IMR-90 (cell line): ENCODE measurements at regions not wholly inside any gene's neighbourhood (a gene's known extent, or its start where the extent isn't known, plus 50 kb on each side); places are given as distances from the start of the nearest gene placed in this dataset.

Source experiments
- ATAC-seq: fragments of 200-7000 bp; cut with Tn5 transposase; 2 replicates; pipeline ENCODE4 v1.9.1; 2020; ENCODE audit warnings: low read depth, mild to moderate bottlenecking, moderate library complexity
- BruUV-seq: library from RNA; stranded (reverse); fragments of 400-500 nt; replicated peaks from 2 replicates; lab custom pipeline; 2021; lab: Mats Ljungman, UMichigan
- CTCF ChIA-PET: fragments of 300-600 bp; formaldehyde crosslinking; extraction: SDS; loops from one replicate; lab custom pipeline; 2021; ENCODE audit warnings: antibody characterized with exemption; lab: Yijun Ruan, JAX
- POLR2A ChIA-PET: fragments of 300-600 bp; sonication (Branson Sonifier 250); formaldehyde crosslinking; loops from one replicate; lab custom pipeline; 2022; ENCODE audit warnings: antibody characterized with exemption; ENCODE audit not compliant: unreplicated experiment; lab: Charles Lee
- DNase-seq: peaks from one replicate; pipeline ENCODE4 v3.0.0; 2013
- H2AFZ ChIP-seq: replicated peaks from 2 replicates; pipeline ENCODE3; 2013; ENCODE audit warnings: low read length, mild to moderate bottlenecking; ENCODE audit not compliant: poor library complexity
- H2AK5ac ChIP-seq: 2 replicates; pipeline ENCODE4 v1.6.1; 2013; ENCODE audit warnings: low read depth, low read length, inconsistent platforms
- H2AK9ac ChIP-seq: replicated peaks from 2 replicates; pipeline ENCODE3; 2013; ENCODE audit warnings: mild to moderate bottlenecking, low read depth, low read length, moderate library complexity; ENCODE audit not compliant: poor library complexity
- H2BK120ac ChIP-seq: 2 replicates; pipeline ENCODE4 v1.6.1; 2013; ENCODE audit warnings: low read depth, low read length, inconsistent platforms
- H2BK15ac ChIP-seq: 3 replicates; pipeline ENCODE4 v1.6.1; 2013; ENCODE audit warnings: low read depth, low read length, inconsistent platforms
- H2BK20ac ChIP-seq: 2 replicates; pipeline ENCODE4 v1.6.1; 2013; ENCODE audit warnings: low read depth, mild to moderate bottlenecking, inconsistent platforms, low read length, moderate library complexity
- H2BK5ac ChIP-seq: 2 replicates; pipeline ENCODE4 v1.6.1; 2013; ENCODE audit warnings: mild to moderate bottlenecking, low read depth, low read length, inconsistent platforms; ENCODE audit not compliant: poor library complexity, severe bottlenecking
- H3K14ac ChIP-seq: replicated peaks from 2 replicates; pipeline ENCODE4 v1.6.1; 2013; ENCODE audit warnings: low read depth, low read length, inconsistent platforms
- H3K18ac ChIP-seq: 2 replicates; pipeline ENCODE4 v1.6.1; 2013; ENCODE audit warnings: low read depth, low read length, control low read depth
- H3K23ac ChIP-seq: 2 replicates; pipeline ENCODE4 v1.6.1; 2013; ENCODE audit warnings: low read depth, low read length, inconsistent platforms
- H3K27ac ChIP-seq: 2 replicates; pipeline ENCODE4 v1.5.1; 2013; ENCODE audit warnings: mild to moderate bottlenecking, control low read depth, low read length; ENCODE audit not compliant: insufficient read depth
- H3K27me3 ChIP-seq: 2 replicates; pipeline ENCODE4 v1.6.1; 2013; ENCODE audit warnings: low read length; ENCODE audit not compliant: control insufficient read depth, insufficient read depth
- H3K36me3 ChIP-seq: 2 replicates; pipeline ENCODE4 v1.6.1; 2013; ENCODE audit warnings: low read length, mixed read lengths; ENCODE audit not compliant: control insufficient read depth, insufficient read depth
- H3K4ac ChIP-seq: 2 replicates; pipeline ENCODE4 v1.6.1; 2013; ENCODE audit warnings: low read depth, low read length, inconsistent platforms
- H3K4me1 ChIP-seq: 2 replicates; pipeline ENCODE4 v1.6.1; 2013; ENCODE audit warnings: low read length, mixed read lengths; ENCODE audit not compliant: control insufficient read depth, insufficient read depth
- H3K4me2 ChIP-seq: 2 replicates; pipeline ENCODE4 v1.6.1; 2013; ENCODE audit warnings: low read depth, mild to moderate bottlenecking, control low read depth, low read length, moderate library complexity
- H3K4me3 ChIP-seq: 2 replicates; pipeline ENCODE4 v1.5.1; 2013; ENCODE audit warnings: low read depth, mild to moderate bottlenecking, control low read depth, low read length, moderate library complexity; ENCODE audit not compliant: insufficient read depth
- H3K56ac ChIP-seq: 2 replicates; pipeline ENCODE4 v1.6.1; 2013; ENCODE audit warnings: low read length, inconsistent platforms; ENCODE audit not compliant: insufficient read depth; ENCODE audit errors: extremely low read depth
- H3K79me1 ChIP-seq, 2 experiments: 2 replicates each; pipeline ENCODE4 v1.6.1; 2013; ENCODE audit warnings: low read length in 2 of 2, inconsistent platforms in 1 of 2, low read depth in 1 of 2
- H3K9ac ChIP-seq: 2 replicates; pipeline ENCODE4 v1.6.1; 2013; ENCODE audit warnings: low read depth, low read length, control low read depth
- H3K9me1 ChIP-seq: 2 replicates; pipeline ENCODE4 v1.6.1; 2013; ENCODE audit warnings: low read length, inconsistent platforms; ENCODE audit not compliant: insufficient read depth
- H3K9me3 ChIP-seq: 2 replicates; pipeline ENCODE4 v1.6.1; 2013; ENCODE audit warnings: low read length; ENCODE audit not compliant: control insufficient read depth, insufficient read depth
- H4K20me1 ChIP-seq: 2 replicates; pipeline ENCODE4 v1.6.1; 2013; ENCODE audit warnings: low read length, inconsistent platforms; ENCODE audit not compliant: insufficient read depth
- H4K5ac ChIP-seq: 2 replicates; pipeline ENCODE4 v1.6.1; 2013; ENCODE audit warnings: mild to moderate bottlenecking, low read depth, low read length, control low read depth
- H4K8ac ChIP-seq, 2 experiments: 2 replicates each; pipeline ENCODE4 v1.6.1; 2013; ENCODE audit warnings: low read depth in 2 of 2, low read length in 2 of 2, control low read depth in 1 of 2, inconsistent platforms in 1 of 2
- H4K91ac ChIP-seq: 2 replicates; pipeline ENCODE4 v1.6.1; 2013; ENCODE audit warnings: low read depth, low read length, inconsistent platforms; ENCODE audit not compliant: insufficient read depth
- CEBPB ChIP-seq: IDR thresholded peaks from 2 replicates; pipeline ENCODE4 v1.6.1; 2012; ENCODE audit warnings: low read depth, low read length, improper control_type of control experiment
- CTCF ChIP-seq: conservative IDR thresholded peaks from 2 replicates; pipeline ENCODE4 v1.5.1; 2012; ENCODE audit warnings: mild to moderate bottlenecking, low read depth, low read length, improper control_type of control experiment
- FOS ChIP-seq: fragments of 150-350 bp; IDR thresholded peaks from 2 replicates; pipeline ENCODE4 v1.6.1; 2016; ENCODE audit warnings: low read depth, low read length
- MXI1 ChIP-seq: IDR thresholded peaks from 2 replicates; pipeline ENCODE4 v1.6.1; 2012; ENCODE audit warnings: low read depth, mild to moderate bottlenecking, low read length, moderate library complexity, borderline replicate concordance
- POLR2A ChIP-seq: IDR thresholded peaks from 2 replicates; pipeline ENCODE4 v1.6.1; 2012; ENCODE audit warnings: mild to moderate bottlenecking, low read depth, low read length
- SMC3 ChIP-seq: fragments of 150-350 bp; IDR thresholded peaks from 2 replicates; pipeline ENCODE4 v1.6.1; 2016; ENCODE audit warnings: low read depth, mild to moderate bottlenecking, antibody characterized with exemption, low read length, moderate library complexity
- dilution Hi-C: fragments of 300-500 bp; cut with HindIII; formaldehyde crosslinking; loops from one replicate; pipeline ENCODE4 v1.14.3; 2018; ENCODE audit warnings: low sequenced_read_pairs; ENCODE audit not compliant: unreplicated experiment
- in situ Hi-C: fragments of 300-500 bp; cut with MboI; formaldehyde crosslinking; loops from 3 replicates; pipeline ENCODE4 v1.14.3; 2019; ENCODE audit warnings: low sequenced_read_pairs, inconsistent platforms, mixed read lengths
- intact Hi-C: fragments of 100-400 bp; cut with micrococcal nuclease; formaldehyde crosslinking; loops from 2 replicates; pipeline ENCODE4 v1.10.0; 2022

- peak; percentile 44; the same call in 1 of the 2 replicates for ATAC-seq
- no peaks in the 10 kb centered on the region for H3K79me1 ChIP-seq
- no peaks in the 10 kb centered on the region for H3K9me1 ChIP-seq
- BruUV-seq, result no TSS peak
- in situ Hi-C loops, result no loop called here
- no peak overlapping the region for H2AK5ac ChIP-seq
- no peak overlapping the region for H2AFZ ChIP-seq
- POLR2A ChIA-PET, result no interaction called here
- no peak overlapping the region for H3K14ac ChIP-seq
- H4K20me1 ChIP-seq, result no peaks in the 10 kb centered on the region
- H4K8ac ChIP-seq, result no peak overlapping the region
- no peaks in the 10 kb centered on the region for H3K36me3 ChIP-seq
- H3K4me2 ChIP-seq, result no peak overlapping the region
- H3K56ac ChIP-seq, result no peak overlapping the region
- H2BK15ac ChIP-seq, result no peak overlapping the region
- no peak overlapping the region for H3K4ac ChIP-seq
- no peaks in the 10 kb centered on the region for H3K9me3 ChIP-seq
- no peak overlapping the region for H2BK120ac ChIP-seq
- no peak overlapping the region for H3K4me3 ChIP-seq
- no peaks in the 10 kb centered on the region for H3K4me1 ChIP-seq
- H3K9ac ChIP-seq, result no peak overlapping the region
- H3K18ac ChIP-seq, result no peak overlapping the region
- dilution Hi-C loops, result no loop called here
- no peak overlapping the region for H3K23ac ChIP-seq
- DNase-seq, result peak; percentile 8
- no peaks in the 10 kb centered on the region for H3K27me3 ChIP-seq
- no peak overlapping the region for H4K91ac ChIP-seq
- intact Hi-C loops, result no loop called here
- CTCF ChIA-PET, result interaction anchor here (0.7 kb wide), 1 partner anchor 22 kb away, joined by 5 read pairs; no protein-coding TSS in a partner anchor
- H4K5ac ChIP-seq, result no peak overlapping the region
- no peak overlapping the region for H2BK5ac ChIP-seq
- no peak overlapping the region for H2BK20ac ChIP-seq
- no peak overlapping the region for H2AK9ac ChIP-seq
- no peak overlapping the region for H3K27ac ChIP-seq
- no peak for TF ChIP-seq CEBPB
- TF ChIP-seq CTCF, result no peak
- no peak for TF ChIP-seq FOS
- no peak for TF ChIP-seq POLR2A
- no peak for TF ChIP-seq MXI1
- no peak for TF ChIP-seq SMC3
Observed at GRCh38 chr4:110275871-110276270, 77.5 kb upstream of the ELOVL6 start.
